GM23248 (cell line): ENCODE measurements at regions not wholly inside any gene's neighbourhood (a gene's known extent, or its start where the extent isn't known, plus 50 kb on each side); places are given as distances from the start of the nearest gene placed in this dataset.

Experiments
- EZH2 ChIP-seq: fragments of 200-600 bp; sonication (generic); IDR thresholded peaks from 2 replicates; pipeline ENCODE4 v1.6.1; 2018; ENCODE audit warnings: antibody characterized with exemption, mild to moderate bottlenecking; ENCODE audit not compliant: insufficient read depth, poor library complexity, severe bottlenecking
- EZH2phosphoT487 ChIP-seq: fragments of 200-600 bp; sonication (generic); IDR thresholded peaks from 2 replicates; pipeline ENCODE4 v1.6.1; 2018; ENCODE audit warnings: antibody characterized with exemption, moderate library complexity, mild to moderate bottlenecking, low read depth; ENCODE audit not compliant: insufficient read depth

- TF ChIP-seq EZH2 (no peak), EZH2phosphoT487 (no peak)
These were observed 792.8 kb upstream of the B3GALT2 start for GRCh38 chr1:193979219-193979618.
